Fibroblast of pulmonary artery (primary cell): ENCODE measurements at regions not wholly inside any gene's neighbourhood (a gene's known extent, or its start where the extent isn't known, plus 50 kb on each side); places are given as distances from the start of the nearest gene placed in this dataset.

Source experiments
- DNase-seq: peaks from one replicate; pipeline ENCODE4 v3.0.0-alpha.2; 2010; ENCODE audit warnings: low read depth
- H3K4me3 ChIP-seq: replicated peaks from 2 replicates; pipeline ENCODE4 v1.5.1; 2011; ENCODE audit warnings: low read depth, mild to moderate bottlenecking, control low read depth, low read length, moderate library complexity
- TF ChIP-seq, protein P1 (sequence below): IDR thresholded peaks from 2 replicates; pipeline ENCODE4 v1.5.1; 2011; ENCODE audit warnings: mild to moderate bottlenecking, control low read depth, low read length, inconsistent platforms; ENCODE audit errors: missing control alignments

DNA sequence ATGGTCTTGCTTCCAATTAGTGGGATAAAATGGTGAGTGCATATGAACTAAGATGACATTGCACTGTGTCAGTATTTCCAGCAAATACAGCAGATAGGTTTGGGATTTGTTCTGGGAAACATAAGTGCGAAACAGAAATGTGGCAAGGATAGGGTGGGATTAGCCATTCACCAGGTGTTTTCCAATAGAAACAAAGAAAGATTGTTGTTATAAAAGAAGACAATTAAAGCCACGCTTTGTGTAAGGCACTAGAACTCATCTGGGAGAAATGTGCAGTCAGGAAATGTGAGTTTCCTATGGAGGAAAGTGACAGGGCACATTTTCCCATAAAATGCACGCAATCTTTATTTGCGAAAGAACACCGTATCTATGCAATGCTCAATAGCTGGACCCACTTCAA, 1547.8 kb downstream of the EFNB2 start:
- DNase-seq = no peak
- TF ChIP-seq, protein P1, sequence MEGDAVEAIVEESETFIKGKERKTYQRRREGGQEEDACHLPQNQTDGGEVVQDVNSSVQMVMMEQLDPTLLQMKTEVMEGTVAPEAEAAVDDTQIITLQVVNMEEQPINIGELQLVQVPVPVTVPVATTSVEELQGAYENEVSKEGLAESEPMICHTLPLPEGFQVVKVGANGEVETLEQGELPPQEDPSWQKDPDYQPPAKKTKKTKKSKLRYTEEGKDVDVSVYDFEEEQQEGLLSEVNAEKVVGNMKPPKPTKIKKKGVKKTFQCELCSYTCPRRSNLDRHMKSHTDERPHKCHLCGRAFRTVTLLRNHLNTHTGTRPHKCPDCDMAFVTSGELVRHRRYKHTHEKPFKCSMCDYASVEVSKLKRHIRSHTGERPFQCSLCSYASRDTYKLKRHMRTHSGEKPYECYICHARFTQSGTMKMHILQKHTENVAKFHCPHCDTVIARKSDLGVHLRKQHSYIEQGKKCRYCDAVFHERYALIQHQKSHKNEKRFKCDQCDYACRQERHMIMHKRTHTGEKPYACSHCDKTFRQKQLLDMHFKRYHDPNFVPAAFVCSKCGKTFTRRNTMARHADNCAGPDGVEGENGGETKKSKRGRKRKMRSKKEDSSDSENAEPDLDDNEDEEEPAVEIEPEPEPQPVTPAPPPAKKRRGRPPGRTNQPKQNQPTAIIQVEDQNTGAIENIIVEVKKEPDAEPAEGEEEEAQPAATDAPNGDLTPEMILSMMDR = no peak
- H3K4me3 ChIP-seq = no peak overlapping the region

DNA sequence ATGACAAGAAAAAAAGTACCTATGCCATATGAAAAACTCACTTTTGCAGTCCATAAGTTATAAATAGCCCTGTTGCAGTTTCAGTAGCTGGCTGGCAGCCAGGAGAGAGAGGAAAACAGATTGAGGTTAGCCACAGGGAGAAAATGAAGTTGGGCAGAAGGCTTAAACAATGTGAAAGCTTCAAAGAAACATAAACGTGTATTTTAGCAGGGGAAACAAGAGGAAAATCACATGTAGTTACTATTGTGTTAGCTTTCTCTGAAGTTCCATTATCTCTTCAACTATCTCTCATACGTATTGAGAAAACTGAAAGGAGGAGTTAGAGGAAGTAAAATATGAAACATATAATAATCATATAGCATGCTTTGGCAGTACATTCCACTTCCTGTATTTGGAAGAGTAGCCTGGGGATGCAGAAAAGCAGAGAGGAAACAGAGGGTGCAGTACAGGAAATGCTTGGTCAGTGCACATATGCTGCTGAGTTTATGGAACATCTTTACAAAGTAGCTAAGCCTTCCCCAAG, 1551.1 kb downstream of the EFNB2 start:
- peak; percentile 65 for DNase-seq
- H3K4me3 ChIP-seq = no peak overlapping the region
- TF ChIP-seq, protein P1 = no peak

DNA sequence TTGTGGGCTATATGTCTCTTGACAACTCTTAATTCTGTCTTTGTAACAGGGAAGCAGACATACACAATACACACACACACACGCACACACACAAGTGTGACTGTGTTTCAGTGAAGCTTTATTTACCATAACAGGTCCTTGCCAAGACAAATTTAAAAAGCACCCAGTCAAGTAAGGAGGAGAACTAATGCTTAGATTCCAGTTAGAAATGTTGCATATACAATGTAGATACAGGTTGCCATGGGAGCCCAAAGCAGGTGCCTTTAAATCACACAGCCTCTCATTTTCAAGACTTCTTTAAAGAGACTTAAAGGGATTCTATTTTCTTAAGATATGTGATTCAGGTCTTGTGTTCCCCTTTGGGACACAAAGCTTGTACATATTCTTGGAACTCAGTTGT, 1551.9 kb downstream of the EFNB2 start:
- no peak for DNase-seq
- TF ChIP-seq, protein P1 = no peak
- no peak overlapping the region for H3K4me3 ChIP-seq

DNA sequence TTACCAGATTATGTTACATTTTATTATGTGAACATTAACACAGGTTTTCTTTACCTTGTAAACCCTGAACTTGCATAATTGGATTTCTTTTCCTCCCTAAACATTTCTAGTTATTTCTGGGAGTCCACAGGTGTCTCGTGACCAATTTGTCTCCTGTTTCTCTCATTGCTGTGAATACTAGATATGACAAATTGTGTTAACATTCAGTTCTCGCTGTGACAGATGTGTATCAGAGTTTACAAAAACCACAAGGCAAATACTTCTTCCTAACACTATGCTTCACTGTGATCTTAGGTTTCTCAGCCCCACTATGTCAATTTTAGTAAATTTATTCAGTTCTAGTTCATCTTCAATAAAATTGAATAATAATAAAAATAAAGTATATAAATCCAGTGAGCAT, 1554.9 kb downstream of the EFNB2 start:
- H3K4me3 ChIP-seq = no peak overlapping the region
- TF ChIP-seq, protein P1 = no peak
- no peak for DNase-seq

DNA sequence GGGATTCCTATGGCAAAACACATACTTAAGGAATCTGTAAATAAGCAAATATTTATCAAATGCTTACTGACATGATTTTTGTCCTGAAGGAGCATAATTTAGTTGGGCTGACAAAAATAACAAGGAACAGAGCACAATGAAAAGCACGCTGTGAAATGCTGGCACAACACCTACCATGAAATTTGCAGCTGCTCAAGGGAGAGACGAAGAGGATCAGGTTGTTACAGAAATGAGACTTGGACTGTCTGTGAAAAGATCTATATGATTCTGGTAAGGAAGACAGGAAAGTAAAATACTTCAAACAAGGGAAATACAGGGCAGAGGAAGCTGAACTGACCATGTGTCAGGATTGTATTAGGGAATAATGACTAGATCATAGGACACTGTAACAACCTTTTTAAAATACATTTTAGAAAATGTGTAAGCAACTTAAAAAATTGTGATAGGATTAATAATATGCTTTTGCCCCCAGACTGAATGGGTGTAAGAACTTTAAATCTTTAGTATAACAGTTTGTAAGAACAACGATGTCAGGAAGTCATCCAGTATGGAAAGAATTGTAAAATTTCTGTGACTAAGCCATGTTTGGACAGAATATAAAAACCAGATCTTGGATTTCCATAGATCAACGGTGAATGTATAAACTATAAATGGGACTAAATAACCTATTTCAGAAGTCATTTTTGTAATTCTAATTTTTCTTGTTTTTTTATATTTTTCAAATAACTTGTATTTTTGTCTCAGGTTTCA, 1556.0 kb downstream of the EFNB2 start:
- no peak for DNase-seq
- H3K4me3 ChIP-seq = no peak overlapping the region
- TF ChIP-seq, protein P1 = no peak

DNA sequence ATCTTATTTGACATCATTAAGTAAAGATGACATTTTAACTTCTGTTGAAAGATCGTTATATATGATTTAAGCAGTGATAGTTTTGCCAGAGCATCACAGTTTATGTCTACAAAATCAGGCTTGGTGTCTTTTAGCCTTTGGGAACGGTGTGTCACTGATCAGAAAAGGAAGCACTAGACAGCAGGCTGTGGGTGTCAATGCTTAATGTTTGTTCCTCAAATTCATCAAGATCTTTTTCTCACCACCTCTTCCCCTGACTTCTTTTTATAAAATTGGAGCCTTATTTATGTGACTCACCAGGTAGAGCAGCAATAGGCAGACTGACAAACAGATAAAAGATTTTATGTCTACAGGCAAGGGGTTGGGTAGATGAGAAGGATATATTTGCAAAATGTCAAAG, 1558.5 kb downstream of the EFNB2 start:
- TF ChIP-seq, protein P1 = no peak
- no peak overlapping the region for H3K4me3 ChIP-seq
- DNase-seq = no peak

DNA sequence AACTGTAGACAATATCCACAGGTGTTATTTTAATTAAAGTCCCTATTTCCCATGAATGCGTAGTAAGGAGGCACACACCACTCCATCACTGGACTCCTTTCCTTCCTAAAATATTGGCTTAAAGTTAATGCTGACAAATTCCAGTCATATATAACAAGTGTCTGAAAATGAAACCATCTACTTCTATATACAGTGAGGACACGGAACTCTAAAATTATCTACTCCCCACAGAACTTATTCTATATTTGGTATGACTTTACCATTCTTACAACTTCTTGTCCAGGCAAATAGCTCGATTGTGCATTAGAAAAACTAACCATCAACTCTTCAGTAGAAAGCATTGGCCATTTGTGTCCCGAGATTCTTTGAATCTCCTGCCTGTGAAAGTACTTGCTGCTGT, 1560.2 kb downstream of the EFNB2 start:
- TF ChIP-seq, protein P1 = no peak
- H3K4me3 ChIP-seq = no peak overlapping the region
- DNase-seq = no peak
